H7 (cell line): ENCODE measurements at regions not wholly inside any gene's neighbourhood (a gene's known extent, or its start where the extent isn't known, plus 50 kb on each side); places are given as distances from the start of the nearest gene placed in this dataset.

Source experiments
- DNase-seq: peaks from one replicate; pipeline ENCODE4 v3.0.0; 2012
- H3K27me3 ChIP-seq: 2 replicates; pipeline ENCODE4 v1.6.0; 2011; ENCODE audit warnings: mild to moderate bottlenecking, low read length; ENCODE audit not compliant: control insufficient read depth, insufficient read depth
- H3K36me3 ChIP-seq: replicated peaks from 2 replicates; pipeline ENCODE4 v1.5.1; 2011; ENCODE audit warnings: low read length; ENCODE audit not compliant: control insufficient read depth, insufficient read depth
- H3K4me3 ChIP-seq: 2 replicates; pipeline ENCODE4 v1.5.1; 2011; ENCODE audit warnings: low read depth, mild to moderate bottlenecking, control low read depth, low read length, moderate library complexity; ENCODE audit not compliant: insufficient read depth

DNA sequence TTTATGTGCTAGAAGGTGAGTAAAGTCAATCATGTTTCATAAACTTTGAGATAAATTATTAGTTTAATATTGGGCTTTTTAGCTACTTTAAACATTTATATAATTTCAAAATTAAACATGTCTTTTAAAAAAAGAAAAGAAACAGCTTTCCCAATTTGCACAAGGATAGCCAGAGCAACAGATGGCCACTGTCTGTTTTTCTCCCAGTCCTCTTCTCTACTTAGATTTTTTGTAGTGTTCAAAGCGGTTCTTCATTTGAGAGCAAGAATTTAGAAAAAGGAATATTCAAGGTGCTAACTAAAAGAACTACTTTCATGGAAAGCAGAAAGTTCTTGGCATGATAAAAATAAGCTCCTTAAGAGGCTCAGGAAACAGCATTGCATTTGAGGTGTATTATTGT is 128.3 kb upstream of the MIR17HG start:
- no peaks in the 10 kb centered on the region for H3K36me3 ChIP-seq
- DNase-seq, result no peak
- H3K4me3 ChIP-seq, result no peak overlapping the region
- H3K27me3 ChIP-seq, result no peaks in the 10 kb centered on the region

DNA sequence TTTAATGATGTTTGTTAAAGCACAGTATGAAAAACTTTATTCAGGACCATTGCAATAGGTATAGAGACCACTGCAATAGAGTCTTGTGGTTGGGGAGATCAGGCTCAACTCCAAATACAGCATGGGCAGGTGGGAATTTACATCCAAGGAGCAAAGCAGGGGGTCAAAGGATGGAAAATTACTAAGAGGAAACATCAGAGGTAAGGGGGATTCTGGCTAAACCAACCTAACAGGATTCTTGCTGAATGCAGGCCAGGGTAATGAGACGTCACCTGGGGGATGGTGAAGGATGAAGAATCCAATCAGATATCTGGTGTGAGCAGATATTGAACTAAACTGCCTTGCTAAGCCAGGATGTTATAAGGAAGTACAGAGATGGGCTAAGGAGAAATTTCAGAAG is 126.6 kb upstream of the MIR17HG start:
- Histone ChIP-seq H3K36me3 (no peaks in the 10 kb centered on the region), H3K4me3 (no peak overlapping the region), H3K27me3 (no peaks in the 10 kb centered on the region)
- DNase-seq, result no peak

DNA sequence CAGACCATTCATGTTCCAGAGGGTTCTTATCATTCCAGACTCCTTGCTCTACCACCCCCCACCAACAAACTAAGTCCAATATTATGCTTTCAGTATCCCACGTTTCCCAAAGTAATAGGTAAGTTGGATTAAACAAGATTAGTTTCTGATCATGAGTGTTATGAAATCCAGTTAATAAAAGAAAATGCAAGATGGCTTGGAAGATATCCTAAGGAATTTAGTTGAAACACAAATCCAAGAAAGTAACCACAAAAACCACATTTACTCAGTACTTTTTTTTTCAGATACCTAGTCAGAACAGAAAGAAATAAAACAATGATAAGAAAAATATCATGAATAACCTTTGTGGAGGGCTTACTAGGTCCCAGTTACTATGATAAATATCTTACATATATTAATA is 119.4 kb upstream of the MIR17HG start:
- H3K4me3 ChIP-seq, result no peak overlapping the region
- DNase-seq, result no peak
- H3K27me3 ChIP-seq, result no peaks in the 10 kb centered on the region
- H3K36me3 ChIP-seq, result no peaks in the 10 kb centered on the region

DNA sequence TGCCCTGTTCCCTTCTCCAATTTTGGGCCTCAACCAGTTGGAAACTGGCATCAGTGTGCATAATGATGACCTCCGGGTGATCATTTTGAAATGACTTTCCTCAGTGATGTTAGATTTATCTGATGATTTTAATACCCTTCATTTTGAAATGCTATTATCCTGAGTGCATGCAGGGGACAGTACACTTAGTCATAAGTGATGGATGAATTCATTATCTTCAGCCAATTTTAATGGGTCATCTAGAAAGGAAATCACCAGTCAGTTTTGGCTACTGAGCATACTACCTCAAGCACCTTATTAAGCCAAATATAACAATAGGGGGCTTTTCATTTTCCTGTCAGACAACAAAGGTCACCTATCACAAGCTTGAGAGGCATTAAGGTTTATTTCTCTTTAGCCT is 118.5 kb upstream of the MIR17HG start:
- no peaks in the 10 kb centered on the region for H3K36me3 ChIP-seq
- no peak overlapping the region for H3K4me3 ChIP-seq
- H3K27me3 ChIP-seq, result no peaks in the 10 kb centered on the region
- DNase-seq, result no peak

DNA sequence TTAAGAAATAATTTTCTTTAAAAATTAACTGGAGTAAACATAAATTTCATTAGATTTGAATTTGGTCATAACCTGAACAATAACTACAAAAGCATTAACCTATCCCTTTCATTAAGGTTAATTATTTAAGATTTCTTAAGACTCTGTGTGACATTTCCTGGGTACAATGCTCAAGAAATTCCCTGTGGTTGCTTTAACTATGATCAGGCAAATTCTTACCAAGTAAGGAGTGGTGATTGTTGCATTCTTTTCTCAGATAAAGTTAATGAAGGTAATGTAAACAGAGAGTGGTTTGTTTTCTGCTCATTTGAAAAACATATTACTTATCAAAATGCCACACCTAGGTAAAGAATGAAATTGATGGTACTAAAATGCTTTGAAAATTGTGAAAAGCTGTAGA is 114.8 kb upstream of the MIR17HG start:
- Histone ChIP-seq H3K27me3 (no peaks in the 10 kb centered on the region), H3K36me3 (no peaks in the 10 kb centered on the region), H3K4me3 (no peak overlapping the region)
- DNase-seq, result no peak

DNA sequence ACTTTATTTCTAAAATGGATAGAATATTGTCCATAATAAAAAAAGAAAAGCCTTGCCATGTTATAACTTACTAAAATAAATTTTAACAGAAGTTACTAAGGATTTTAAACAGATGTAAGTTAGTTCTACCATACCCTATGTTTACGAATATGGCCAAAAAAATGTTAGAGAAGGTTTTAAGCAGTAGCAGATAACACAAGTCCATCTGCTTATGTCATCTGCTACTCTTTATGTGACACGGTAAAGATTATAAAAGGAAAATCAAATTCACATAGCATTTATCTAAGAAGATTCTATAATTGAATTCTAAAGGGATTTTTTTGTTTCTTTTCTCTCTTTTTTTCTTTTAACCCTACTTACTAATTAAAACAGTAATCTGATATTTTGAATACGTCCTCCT is 114.2 kb upstream of the MIR17HG start:
- no peaks in the 10 kb centered on the region for H3K27me3 ChIP-seq
- no peak overlapping the region for H3K4me3 ChIP-seq
- DNase-seq, result no peak
- no peaks in the 10 kb centered on the region for H3K36me3 ChIP-seq

DNA sequence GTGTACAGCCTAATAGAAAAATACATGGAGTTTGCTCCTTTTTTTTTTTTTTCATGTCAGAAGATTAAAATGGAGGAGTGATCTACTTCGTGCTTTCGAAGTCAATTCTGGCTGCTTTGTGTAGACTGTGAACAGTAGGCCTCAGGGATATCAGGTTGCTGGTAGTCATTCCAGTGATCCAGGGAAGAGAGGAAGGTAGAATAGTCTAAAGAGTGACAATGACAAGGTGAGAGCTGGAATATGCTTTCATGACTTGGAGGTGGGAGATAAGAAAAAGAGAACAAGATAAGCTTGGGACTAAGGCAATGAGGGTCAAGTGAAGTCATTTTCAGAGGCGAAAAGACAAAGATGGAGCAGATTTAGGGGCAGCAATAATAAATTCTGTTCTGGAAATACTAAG is 111.3 kb upstream of the MIR17HG start:
- no peak for DNase-seq
- no peak overlapping the region for H3K4me3 ChIP-seq
- H3K27me3 ChIP-seq, result no peaks in the 10 kb centered on the region
- H3K36me3 ChIP-seq, result no peaks in the 10 kb centered on the region

DNA sequence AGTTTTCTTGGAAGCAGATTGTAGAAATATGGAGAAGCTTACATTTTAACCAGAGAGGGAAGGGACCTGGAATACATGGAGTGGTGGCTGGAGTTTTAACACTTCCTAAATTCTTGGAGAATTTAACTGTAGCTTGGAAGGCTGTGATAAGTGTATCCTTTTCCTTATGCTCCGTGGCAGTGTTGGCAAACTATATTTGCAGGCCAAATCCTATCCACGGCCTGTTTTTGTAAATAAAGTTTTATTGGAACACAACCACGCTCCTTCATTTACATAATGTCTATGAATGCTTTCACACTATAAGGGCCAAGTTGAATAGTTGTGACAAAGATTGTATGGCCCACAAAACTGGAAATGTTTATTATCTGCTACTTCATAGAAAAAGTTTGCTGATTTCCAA is 110.6 kb upstream of the MIR17HG start:
- Histone ChIP-seq H3K36me3 (no peaks in the 10 kb centered on the region), H3K4me3 (no peak overlapping the region), H3K27me3 (no peaks in the 10 kb centered on the region)
- no peak for DNase-seq

DNA sequence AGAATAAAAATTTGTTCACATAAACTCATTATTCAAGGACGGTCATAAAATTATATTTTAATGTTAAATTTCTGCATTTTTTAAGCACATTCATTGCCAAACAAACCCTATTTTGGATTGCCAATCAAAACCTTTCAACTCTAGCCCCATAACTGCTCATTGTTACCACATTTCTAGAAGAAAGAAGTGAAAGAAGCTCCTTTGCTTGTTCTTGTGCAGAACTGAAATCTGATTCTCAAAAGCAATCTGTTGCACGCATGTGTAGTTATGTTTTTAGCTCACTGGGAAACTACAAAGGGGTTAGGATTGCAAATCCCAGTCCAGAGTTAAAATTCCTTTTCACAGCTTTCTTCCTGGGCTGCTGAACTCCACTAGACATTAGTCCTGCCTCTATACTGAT is 109.5 kb upstream of the MIR17HG start:
- no peaks in the 10 kb centered on the region for H3K36me3 ChIP-seq
- no peaks in the 10 kb centered on the region for H3K27me3 ChIP-seq
- no peak overlapping the region for H3K4me3 ChIP-seq
- DNase-seq, result no peak

DNA sequence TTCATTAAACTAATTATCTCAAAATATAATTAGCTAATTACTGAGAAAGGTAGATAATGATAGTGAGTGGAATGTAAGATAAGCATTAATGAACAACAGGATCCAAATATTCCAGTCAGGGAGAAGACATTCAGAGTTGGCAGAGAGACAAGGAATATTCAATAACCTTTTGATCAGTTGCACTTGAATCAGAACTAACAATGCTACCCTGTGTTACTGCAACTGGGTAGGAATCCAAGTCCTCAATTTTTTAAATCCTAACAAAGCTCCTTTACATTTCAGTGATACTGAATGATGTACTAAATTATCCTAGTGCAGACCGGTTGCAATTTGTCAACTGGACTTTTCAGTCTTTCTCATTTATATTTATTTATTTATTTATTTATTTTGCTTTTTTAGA is 107.1 kb upstream of the MIR17HG start:
- no peaks in the 10 kb centered on the region for H3K27me3 ChIP-seq
- H3K4me3 ChIP-seq, result no peak overlapping the region
- no peaks in the 10 kb centered on the region for H3K36me3 ChIP-seq
- no peak for DNase-seq

DNA sequence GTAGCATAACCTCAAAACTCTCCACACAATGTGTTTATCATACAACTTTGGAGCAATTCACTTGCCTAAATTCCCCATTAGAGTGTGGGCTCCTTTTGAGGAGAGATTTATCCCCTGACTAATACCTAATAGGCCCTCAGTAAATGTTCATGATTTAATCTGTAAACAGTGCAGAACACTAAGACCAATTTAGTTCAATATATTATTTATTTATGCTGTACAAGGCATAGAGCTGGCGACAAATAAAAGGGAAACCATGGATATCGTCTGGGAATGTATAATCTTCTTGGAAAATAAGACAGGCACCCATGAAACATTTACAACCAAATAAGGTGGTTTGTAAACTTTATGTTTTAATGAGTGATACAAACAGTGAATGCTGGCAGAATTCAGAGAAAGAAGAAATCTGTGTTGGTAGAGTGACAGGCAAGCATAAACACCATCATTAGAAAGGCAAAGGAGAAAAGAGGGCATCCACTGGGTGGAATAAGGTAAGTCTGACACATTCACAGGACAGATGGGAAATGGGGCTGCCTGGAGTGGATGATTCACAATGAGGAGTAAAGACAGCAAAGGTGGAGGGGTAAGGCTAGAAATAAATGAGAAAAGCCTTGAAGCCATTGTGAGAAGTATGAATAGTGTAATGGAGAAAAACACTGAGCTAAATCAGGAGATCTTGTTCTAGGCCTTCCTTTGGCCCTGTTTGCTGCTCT is 106.1 kb upstream of the MIR17HG start:
- DNase-seq, result no peak
- Histone ChIP-seq H3K4me3 (no peak overlapping the region), H3K27me3 (no peaks in the 10 kb centered on the region), H3K36me3 (no peaks in the 10 kb centered on the region)

DNA sequence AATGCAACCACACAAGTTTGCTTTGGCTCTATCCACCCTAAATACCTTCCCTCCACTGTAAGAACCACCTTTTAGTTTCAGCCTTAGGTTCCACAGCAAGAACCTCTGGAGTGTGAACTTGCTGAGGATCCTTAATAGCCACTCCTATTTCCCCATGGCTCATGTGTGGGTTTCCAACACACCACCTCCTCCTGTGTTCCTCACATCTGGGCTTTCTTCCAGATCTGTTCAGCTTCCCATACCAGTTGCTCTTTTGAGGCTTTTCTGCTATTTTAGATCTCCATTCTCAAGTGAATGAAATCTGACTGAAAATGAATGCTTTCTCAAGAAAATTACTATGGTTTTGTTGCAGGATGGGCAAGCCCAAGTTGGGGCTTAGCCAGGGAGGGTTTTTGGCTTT is 104.8 kb upstream of the MIR17HG start:
- DNase-seq, result no peak
- Histone ChIP-seq H3K4me3 (no peak overlapping the region), H3K27me3 (no peaks in the 10 kb centered on the region), H3K36me3 (no peaks in the 10 kb centered on the region)

DNA sequence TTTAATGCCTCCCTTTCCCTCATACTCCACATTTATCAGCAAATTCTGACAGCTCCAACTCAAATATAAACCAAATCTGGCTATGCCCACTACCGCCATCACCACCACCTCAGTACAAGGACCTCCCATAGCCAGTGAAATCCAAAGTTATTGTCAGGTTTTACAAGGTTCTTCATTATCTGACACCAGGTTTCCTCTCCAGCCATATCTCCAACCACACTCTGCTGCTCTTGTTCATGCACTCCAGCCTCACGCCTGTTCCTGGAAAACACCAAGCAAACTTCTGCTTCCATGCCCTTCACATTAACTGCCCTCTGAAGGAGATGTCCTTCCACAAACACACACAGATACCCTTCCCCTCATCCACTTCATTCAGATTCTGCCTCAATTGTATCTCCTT is 102.2 kb upstream of the MIR17HG start:
- H3K36me3 ChIP-seq, result no peaks in the 10 kb centered on the region
- no peak for DNase-seq
- no peak overlapping the region for H3K4me3 ChIP-seq
- H3K27me3 ChIP-seq, result no peaks in the 10 kb centered on the region

DNA sequence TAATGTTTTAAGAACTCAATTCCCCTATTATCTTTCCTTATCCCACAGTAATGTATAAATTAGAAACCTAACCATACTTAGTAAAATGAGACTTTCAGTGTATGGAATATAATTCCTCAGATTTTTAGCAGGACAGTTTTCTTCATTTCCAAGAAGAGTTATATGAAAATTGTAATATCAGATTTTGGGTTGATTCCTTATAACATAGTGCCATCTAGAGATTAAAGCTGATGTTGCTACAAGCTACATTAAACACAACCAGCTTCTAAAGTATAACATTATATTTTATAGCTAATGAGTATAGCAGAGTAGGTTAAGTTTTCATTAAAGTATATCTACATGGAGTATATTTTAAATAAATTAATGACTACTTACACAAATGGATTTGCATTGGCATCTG is 99.7 kb upstream of the MIR17HG start:
- no peak overlapping the region for H3K4me3 ChIP-seq
- H3K27me3 ChIP-seq, result no peaks in the 10 kb centered on the region
- peak; percentile 11 for DNase-seq
- H3K36me3 ChIP-seq, result no peaks in the 10 kb centered on the region

DNA sequence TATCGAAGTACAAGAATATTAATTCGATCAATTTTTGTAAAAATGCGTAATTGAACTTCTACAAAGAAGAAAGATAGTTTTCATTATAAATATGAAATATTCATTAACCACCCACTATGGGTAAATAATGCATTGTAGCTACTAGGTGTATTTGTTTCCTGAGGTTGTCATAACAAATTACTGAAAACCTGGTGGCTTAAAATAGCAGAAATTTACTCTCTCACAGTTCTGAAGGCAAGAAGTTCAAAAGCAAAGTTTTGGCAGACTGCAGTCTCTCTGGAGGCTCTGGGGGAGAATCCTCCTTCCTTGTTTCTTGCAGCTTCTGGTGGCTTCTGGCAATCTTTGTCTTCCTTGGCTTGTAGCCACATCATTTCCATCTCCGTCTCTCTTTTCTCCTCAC is 99.2 kb upstream of the MIR17HG start:
- Histone ChIP-seq H3K27me3 (no peaks in the 10 kb centered on the region), H3K36me3 (no peaks in the 10 kb centered on the region), H3K4me3 (no peak overlapping the region)
- no peak for DNase-seq

DNA sequence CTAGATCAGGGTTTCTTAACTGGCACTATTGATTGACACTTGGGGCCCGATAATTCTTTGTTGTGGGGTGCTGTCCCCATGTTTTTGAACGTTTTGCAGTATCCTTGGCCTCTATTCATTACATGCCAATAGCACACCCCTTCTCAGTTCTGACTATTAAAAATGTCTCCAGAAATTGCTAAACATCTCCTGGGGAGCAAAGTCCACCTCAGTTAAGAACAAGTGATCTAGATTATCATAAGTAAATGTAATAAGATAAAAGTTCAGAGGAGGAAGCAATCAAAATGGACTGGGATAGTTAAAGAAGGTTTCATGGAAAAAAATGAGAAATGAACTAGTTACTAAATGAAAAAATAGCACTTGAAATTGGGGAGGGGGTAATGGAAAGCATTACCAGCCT is 98.1 kb upstream of the MIR17HG start:
- Histone ChIP-seq H3K4me3 (no peak overlapping the region), H3K36me3 (no peaks in the 10 kb centered on the region), H3K27me3 (no peaks in the 10 kb centered on the region)
- no peak for DNase-seq
